ENCODE measurements at regions not wholly inside any gene's neighbourhood (a gene's known extent, or its start where the extent isn't known, plus 50 kb on each side); places are given as distances from the start of the nearest gene placed in this dataset.

GRCh38 chr1:219381396-219381795, 207.7 kb downstream of the LYPLAL1 start:
- FAIRE-seq (no peak), DNase-seq (ENCODE audit: insufficient read length, low spot score) (no peak)
- TF ChIP-seq POU2F2 (IDR thresholded peaks at IDR 0.05; ENCODE audit: low read depth, low read length) (no peak), POLR2A (IDR thresholded peaks at IDR 0.05; ENCODE audit: low read depth, low read length) (no peak), SPI1 (IDR thresholded peaks at IDR 0.05; ENCODE audit: low read depth, low read length) (no peak), PAX5 (IDR thresholded peaks at IDR 0.05; ENCODE audit: insufficient read depth, low read length, severe bottlenecking) (no peak), TAF1 (IDR thresholded peaks at IDR 0.05; ENCODE audit: low read depth, low read length) (no peak), POLR2AphosphoS5 (IDR thresholded peaks at IDR 0.05; ENCODE audit: low read depth, low read length) (no peak)

GRCh38 chr1:219380463-219380862, 206.8 kb downstream of the LYPLAL1 start:
- FAIRE-seq (no peak), DNase-seq (ENCODE audit: insufficient read length, low spot score) (no peak)
- TF ChIP-seq POLR2A (IDR thresholded peaks at IDR 0.05; ENCODE audit: low read depth, low read length): no peak

- FAIRE-seq (no peak), DNase-seq (ENCODE audit: insufficient read length, low spot score) (no peak)
- TF ChIP-seq PAX5 (IDR thresholded peaks at IDR 0.05; ENCODE audit: insufficient read depth, low read length, severe bottlenecking): no peak
- no peak for TF ChIP-seq POLR2A (IDR thresholded peaks at IDR 0.05; ENCODE audit: low read depth, low read length)
- TF ChIP-seq POU2F2 (IDR thresholded peaks at IDR 0.05; ENCODE audit: low read depth, low read length): no peak
- no peak for TF ChIP-seq POLR2AphosphoS5 (IDR thresholded peaks at IDR 0.05; ENCODE audit: low read depth, low read length)
Measured at GRCh38 chr1:219379691-219380090, 206.0 kb downstream of the LYPLAL1 start.

GRCh38 chr1:219374636-219375035, 201.0 kb downstream of the LYPLAL1 start:
- DNase-seq (ENCODE audit: insufficient read length, low spot score) (no peak), FAIRE-seq (no peak)
- TF ChIP-seq SPI1 (IDR thresholded peaks at IDR 0.05; ENCODE audit: low read depth, low read length): no peak
- TF ChIP-seq TAF1 (IDR thresholded peaks at IDR 0.05; ENCODE audit: low read depth, low read length): no peak
- TF ChIP-seq PAX5 (IDR thresholded peaks at IDR 0.05; ENCODE audit: insufficient read depth, low read length, severe bottlenecking): no peak
- no peak for TF ChIP-seq POU2F2 (IDR thresholded peaks at IDR 0.05; ENCODE audit: low read depth, low read length)
- TF ChIP-seq POLR2AphosphoS5 (IDR thresholded peaks at IDR 0.05; ENCODE audit: low read depth, low read length): no peak
- no peak for TF ChIP-seq POLR2A (IDR thresholded peaks at IDR 0.05; ENCODE audit: low read depth, low read length)

- DNase-seq (ENCODE audit: insufficient read length, low spot score) (no peak), FAIRE-seq (no peak)
- TF ChIP-seq POLR2AphosphoS5 (IDR thresholded peaks at IDR 0.05; ENCODE audit: low read depth, low read length): no peak
- no peak for TF ChIP-seq PAX5 (IDR thresholded peaks at IDR 0.05; ENCODE audit: insufficient read depth, low read length, severe bottlenecking)
- TF ChIP-seq TAF1 (IDR thresholded peaks at IDR 0.05; ENCODE audit: low read depth, low read length): no peak
- TF ChIP-seq POLR2A (IDR thresholded peaks at IDR 0.05; ENCODE audit: low read depth, low read length): no peak
- TF ChIP-seq SPI1 (IDR thresholded peaks at IDR 0.05; ENCODE audit: low read depth, low read length): no peak
- TF ChIP-seq POU2F2 (IDR thresholded peaks at IDR 0.05; ENCODE audit: low read depth, low read length): no peak
Measured at GRCh38 chr1:219374046-219374566, 200.4 kb downstream of the LYPLAL1 start.

GRCh38 chr1:219373616-219373935, 199.9 kb downstream of the LYPLAL1 start:
- no peak for FAIRE-seq
- DNase-seq (ENCODE audit: insufficient read length, low spot score): no peak
- no peak for TF ChIP-seq TAF1 (IDR thresholded peaks at IDR 0.05; ENCODE audit: low read depth, low read length)
- TF ChIP-seq POLR2AphosphoS5 (IDR thresholded peaks at IDR 0.05; ENCODE audit: low read depth, low read length): no peak
- TF ChIP-seq PAX5 (IDR thresholded peaks at IDR 0.05; ENCODE audit: insufficient read depth, low read length, severe bottlenecking): no peak
- TF ChIP-seq POLR2A (IDR thresholded peaks at IDR 0.05; ENCODE audit: low read depth, low read length): no peak
- no peak for TF ChIP-seq SPI1 (IDR thresholded peaks at IDR 0.05; ENCODE audit: low read depth, low read length)
- TF ChIP-seq POU2F2 (IDR thresholded peaks at IDR 0.05; ENCODE audit: low read depth, low read length): no peak

- DNase-seq (ENCODE audit: insufficient read length, low spot score) (no peak), FAIRE-seq (no peak)
- no peak for TF ChIP-seq PAX5 (IDR thresholded peaks at IDR 0.05; ENCODE audit: insufficient read depth, low read length, severe bottlenecking)
- TF ChIP-seq TAF1 (IDR thresholded peaks at IDR 0.05; ENCODE audit: low read depth, low read length): no peak
- no peak for TF ChIP-seq POLR2AphosphoS5 (IDR thresholded peaks at IDR 0.05; ENCODE audit: low read depth, low read length)
- TF ChIP-seq POLR2A (IDR thresholded peaks at IDR 0.05; ENCODE audit: low read depth, low read length): no peak
- no peak for TF ChIP-seq POU2F2 (IDR thresholded peaks at IDR 0.05; ENCODE audit: low read depth, low read length)
- TF ChIP-seq SPI1 (IDR thresholded peaks at IDR 0.05; ENCODE audit: low read depth, low read length): no peak
Measured at GRCh38 chr1:219372916-219373615, 199.4 kb downstream of the LYPLAL1 start.

- FAIRE-seq (no peak), DNase-seq (ENCODE audit: insufficient read length, low spot score) (no peak)
- no peak for TF ChIP-seq POLR2AphosphoS5 (IDR thresholded peaks at IDR 0.05; ENCODE audit: low read depth, low read length)
- no peak for TF ChIP-seq PAX5 (IDR thresholded peaks at IDR 0.05; ENCODE audit: insufficient read depth, low read length, severe bottlenecking)
- TF ChIP-seq TAF1 (IDR thresholded peaks at IDR 0.05; ENCODE audit: low read depth, low read length): no peak
Measured at GRCh38 chr1:219371471-219371870, 197.8 kb downstream of the LYPLAL1 start.

- DNase-seq (ENCODE audit: insufficient read length, low spot score): no peak
- TF ChIP-seq TAF1 (IDR thresholded peaks at IDR 0.05; ENCODE audit: low read depth, low read length) (no peak), PAX5 (IDR thresholded peaks at IDR 0.05; ENCODE audit: insufficient read depth, low read length, severe bottlenecking) (no peak), POLR2A (IDR thresholded peaks at IDR 0.05; ENCODE audit: low read depth, low read length) (no peak), POLR2AphosphoS5 (IDR thresholded peaks at IDR 0.05; ENCODE audit: low read depth, low read length) (no peak), SPI1 (IDR thresholded peaks at IDR 0.05; ENCODE audit: low read depth, low read length) (no peak), POU2F2 (IDR thresholded peaks at IDR 0.05; ENCODE audit: low read depth, low read length) (no peak)
- no peak for FAIRE-seq
Measured at GRCh38 chr1:219367496-219367895, 193.8 kb downstream of the LYPLAL1 start.

GRCh38 chr1:219365451-219365850, 191.8 kb downstream of the LYPLAL1 start:
- DNase-seq (ENCODE audit: insufficient read length, low spot score) (no peak), FAIRE-seq (no peak)
- TF ChIP-seq TAF1 (IDR thresholded peaks at IDR 0.05; ENCODE audit: low read depth, low read length) (no peak), PAX5 (IDR thresholded peaks at IDR 0.05; ENCODE audit: insufficient read depth, low read length, severe bottlenecking) (no peak), POLR2A (IDR thresholded peaks at IDR 0.05; ENCODE audit: low read depth, low read length) (no peak), POLR2AphosphoS5 (IDR thresholded peaks at IDR 0.05; ENCODE audit: low read depth, low read length) (no peak), SPI1 (IDR thresholded peaks at IDR 0.05; ENCODE audit: low read depth, low read length) (no peak), POU2F2 (IDR thresholded peaks at IDR 0.05; ENCODE audit: low read depth, low read length) (no peak)
